Kidney (tissue), 13 donors: ENCODE measurements at regions not wholly inside any gene's neighbourhood (a gene's known extent, or its start where the extent isn't known, plus 50 kb on each side); places are given as distances from the start of the nearest gene placed in this dataset.

Experiments used
- DNase-seq, 5 donors: peaks; one replicate each; pipeline ENCODE4 v3.0.0-alpha.2; 2013 to 2020
- FAIRE-seq: peaks from 2 replicates; lab custom pipeline; 2012; peaks lifted over from hg19 to GRCh38; lab: Jason Lieb, UNC
- H3K27ac ChIP-seq, 2 donors: one replicate each; pipeline ENCODE4 v1.7.0; 2013; ENCODE audit warnings: low read depth in 2 of 2, low read length in 2 of 2, inconsistent platforms in 1 of 2
- H3K27me3 ChIP-seq: one replicate; pipeline ENCODE4 v1.7.1; 2013; ENCODE audit warnings: low read length, inconsistent platforms; ENCODE audit not compliant: control insufficient read depth, insufficient read depth
- H3K36me3 ChIP-seq, 3 donors: one replicate each; pipeline versions ENCODE4 v1.7.0 to v1.7.1; 2013; ENCODE audit warnings: low read length in 3 of 3, control low read depth in 1 of 3, inconsistent platforms in 1 of 3; ENCODE audit not compliant: insufficient read depth in 3 of 3, control insufficient read depth in 2 of 3
- H3K4me1 ChIP-seq, 3 donors: one replicate each; pipeline versions ENCODE4 v1.7.0 to v1.7.1; 2013; ENCODE audit warnings: low read length in 3 of 3, inconsistent platforms in 1 of 3, low read depth in 1 of 3; ENCODE audit not compliant: control insufficient read depth in 2 of 3, insufficient read depth in 2 of 3
- H3K4me3 ChIP-seq, 3 donors: one replicate each; pipeline versions ENCODE4 v1.7.0 to v1.8.1; 2013; ENCODE audit warnings: low read length in 3 of 3, control low read depth in 1 of 3, inconsistent platforms in 1 of 3
- H3K9ac ChIP-seq, 3 donors: one replicate each; pipeline versions ENCODE4 v1.7.0 to v1.7.1; 2013; ENCODE audit warnings: low read length in 3 of 3, control low read depth in 1 of 3, inconsistent platforms in 1 of 3
- H3K9me3 ChIP-seq, 3 donors: one replicate each; pipeline versions ENCODE4 v1.7.0 to v1.7.1; 2013; ENCODE audit warnings: low read length in 3 of 3, control low read depth in 1 of 3, inconsistent platforms in 1 of 3; ENCODE audit not compliant: control insufficient read depth in 2 of 3, insufficient read depth in 1 of 3
- CTCF ChIP-seq: IDR thresholded peaks from 3 replicates; pipeline ENCODE4 v1.5.1; 2012; ENCODE audit warnings: mild to moderate bottlenecking, moderate library complexity, borderline replicate concordance; ENCODE audit not compliant: insufficient read depth; ENCODE audit errors: extremely low read depth
- intact Hi-C: fragments of 100-400 bp; cut with DNase I; formaldehyde crosslinking; loops from one replicate; pipeline ENCODE4 v1.11.1; 2022
- donor health status: control.
- donor health status: control.
- donor health status: control.
- donor health status: control.
- donor health status: control.
- donor health status: DM: yes; HTN: yes; CAD: no.
- donor health status: Normal renal cell carcinoma (clear cell type).

- Histone ChIP-seq H3K27ac (no peak overlapping the region), H3K9me3 (no peaks in the 10 kb centered on the region), H3K4me3 (no peak overlapping the region), H3K9ac (no peak overlapping the region), H3K36me3 (no peaks in the 10 kb centered on the region), H3K4me1 (no peaks in the 10 kb centered on the region), H3K27me3 (peaks cover 34% of the 10 kb centered on the region)
- intact Hi-C loops = no loop called here
- no peak for TF ChIP-seq CTCF
- DNase-seq (no peak), FAIRE-seq (no peak)
Measured at GRCh38 chr5:2653991-2654390, 97.5 kb downstream of the IRX2 start.

GRCh38 chr5:2651116-2651515, 100.4 kb downstream of the IRX2 start:
- intact Hi-C loops = no loop called here
- H3K27ac ChIP-seq = no peak overlapping the region
- no peak for TF ChIP-seq CTCF
- H3K36me3 ChIP-seq = no peaks in the 10 kb centered on the region
- H3K9me3 ChIP-seq = no peaks in the 10 kb centered on the region
- FAIRE-seq (no peak), DNase-seq (no peak)
- no peak overlapping the region for H3K9ac ChIP-seq
- H3K27me3 ChIP-seq = peaks cover 33% of the 10 kb centered on the region
- no peak overlapping the region for H3K4me3 ChIP-seq
- no peaks in the 10 kb centered on the region for H3K4me1 ChIP-seq

- DNase-seq (peak in 4 of 5 donors; percentile 83 to 92 (median 88)), FAIRE-seq (no peak)
Measured at GRCh38 chr5:2642684-2643345, 108.7 kb downstream of the IRX2 start.

More at GRCh38 chr5:2642684-2643345, 108.7 kb downstream of the IRX2 start:
- no peak overlapping the region for H3K9ac ChIP-seq
- no peaks in the 10 kb centered on the region for H3K36me3 ChIP-seq
- H3K27ac ChIP-seq = no peak overlapping the region
- TF ChIP-seq CTCF = no peak
- intact Hi-C loops = no loop called here
- H3K27me3 ChIP-seq = peaks cover 5% of the 10 kb centered on the region
- H3K4me1 ChIP-seq = no peaks in the 10 kb centered on the region
- H3K4me3 ChIP-seq = no peak overlapping the region
- H3K9me3 ChIP-seq = no peaks in the 10 kb centered on the region
